Endodermal cell (in vitro differentiated cells): ENCODE measurements at regions not wholly inside any gene's neighbourhood (a gene's known extent, or its start where the extent isn't known, plus 50 kb on each side); places are given as distances from the start of the nearest gene placed in this dataset.
"Not testable (repeated sequence)": the region's sequence is repeated elsewhere in the genome, so short reads cannot be mapped to it uniquely, and the experiment has no call there.

Experiments
- DNase-seq: peaks from one replicate; pipeline ENCODE4 v3.0.0-alpha.2; 2017
- H3K27ac ChIP-seq: 2 replicates; pipeline ENCODE4 v1.5.1; 2013; ENCODE audit warnings: mild to moderate bottlenecking, low read depth, low read length, moderate library complexity
- H3K27me3 ChIP-seq: 2 replicates; pipeline ENCODE4 v1.6.1; 2013; ENCODE audit warnings: mild to moderate bottlenecking, low read length, moderate library complexity; ENCODE audit not compliant: insufficient read depth, control insufficient read depth, poor library complexity, severe bottlenecking
- H3K36me3 ChIP-seq: 2 replicates; pipeline ENCODE4 v1.7.0; 2013; ENCODE audit warnings: mild to moderate bottlenecking, low read length, moderate library complexity; ENCODE audit not compliant: control insufficient read depth, insufficient read depth
- H3K4me1 ChIP-seq: one replicate; pipeline ENCODE4 v1.7.0; 2013; ENCODE audit warnings: low read length; ENCODE audit not compliant: control insufficient read depth, insufficient read depth
- H3K4me3 ChIP-seq: 2 replicates; pipeline ENCODE4 v1.5.1; 2013; ENCODE audit warnings: mild to moderate bottlenecking, low read length, moderate library complexity
- H3K9ac ChIP-seq: 2 replicates; pipeline ENCODE4 v1.6.1; 2013; ENCODE audit warnings: mild to moderate bottlenecking, low read length, moderate library complexity; ENCODE audit not compliant: poor library complexity, severe bottlenecking; ENCODE audit errors: extremely low read depth
- H3K9me3 ChIP-seq: 2 replicates; pipeline ENCODE4 v1.6.1; 2013; ENCODE audit warnings: mild to moderate bottlenecking, low read length, moderate library complexity; ENCODE audit not compliant: control insufficient read depth
- H3K27ac Mint-ChIP-seq: 2 replicates; pipeline ENCODE4 v1.8.0; 2020; ENCODE audit warnings: mixed read lengths
- H3K27me3 Mint-ChIP-seq: 2 replicates; pipeline ENCODE4 v1.8.0; 2021; ENCODE audit warnings: mild to moderate bottlenecking, mixed read lengths; ENCODE audit not compliant: insufficient read depth
- H3K36me3 Mint-ChIP-seq: 2 replicates; pipeline ENCODE4 v1.8.0; 2020; ENCODE audit warnings: low read depth, mixed read lengths
- H3K4me1 Mint-ChIP-seq: 2 replicates; pipeline ENCODE4 v1.8.0; 2020; ENCODE audit warnings: mixed read lengths
- H3K4me3 Mint-ChIP-seq: 2 replicates; pipeline ENCODE4 v1.8.0; 2020; ENCODE audit warnings: mild to moderate bottlenecking, moderate library complexity, mixed read lengths
- H3K9me3 Mint-ChIP-seq: 2 replicates; pipeline ENCODE4 v1.8.0; 2020; ENCODE audit warnings: mild to moderate bottlenecking, mixed read lengths
- CTCF ChIP-seq: fragments of 200-600 bp; sonication (generic); conservative IDR thresholded peaks from 2 replicates; pipeline ENCODE4 v1.5.0; 2021; ENCODE audit warnings: antibody characterized with exemption, mild to moderate bottlenecking
- WGBS, 2 experiments: methylation state at CpG; one replicate each; pipeline versions ENCODE4 v1.1.5 to v1.1.7; 2013; ENCODE audit warnings: missing lambda C conversion rate in 2 of 2, mixed read lengths in 1 of 2; ENCODE audit not compliant: insufficient coverage in 1 of 2, insufficient read length in 1 of 2; 5-methylcytosine and 5-hydroxymethylcytosine counted together

GRCh38 chr13:111630406-111630805, 310.0 kb downstream of the TEX29 start:
- Mint-ChIP-seq H3K9me3 (no peaks in the 10 kb centered on the region), H3K36me3 (no peaks in the 10 kb centered on the region), H3K4me1 (peaks cover 6% of the 10 kb centered on the region), H3K4me3 (no peak overlapping the region), H3K27me3 (peaks cover 19% of the 10 kb centered on the region), H3K27ac (no peak overlapping the region)
- DNase-seq: peak; percentile 80
- Histone ChIP-seq H3K27me3 (peaks cover 3% of the 10 kb centered on the region), H3K4me3 (no peak overlapping the region), H3K9ac (no peak overlapping the region), H3K27ac (no peak overlapping the region), H3K9me3 (no peaks in the 10 kb centered on the region), H3K4me1 (no peaks in the 10 kb centered on the region), H3K36me3 (no peaks in the 10 kb centered on the region)
- peak; percentile 67 for TF ChIP-seq CTCF
- WGBS, 2 experiments: 68 to 81% methylated on average over 11 of the region's 11 CpGs

GRCh38 chr13:111631271-111631670, 310.8 kb downstream of the TEX29 start:
- H3K9me3 ChIP-seq, H3K9me3 Mint-ChIP-seq, H3K4me1 ChIP-seq, H3K4me3 Mint-ChIP-seq, DNase-seq, H3K9ac ChIP-seq, H3K36me3 ChIP-seq, H3K4me3 ChIP-seq, H3K4me1 Mint-ChIP-seq, H3K27ac ChIP-seq, H3K36me3 Mint-ChIP-seq, H3K27me3 ChIP-seq, H3K27ac Mint-ChIP-seq: not testable (repeated sequence)
- 66 to 76% methylated on average over 3 to 5 of the region's 5 CpGs for WGBS, 2 experiments
- peaks cover 25% of the 10 kb centered on the region for H3K27me3 Mint-ChIP-seq

GRCh38 chr13:111632906-111633305, 312.5 kb downstream of the TEX29 start:
- peaks cover 5% of the 10 kb centered on the region for H3K27me3 ChIP-seq
- no peaks in the 10 kb centered on the region for H3K36me3 ChIP-seq
- H3K36me3 Mint-ChIP-seq: no peaks in the 10 kb centered on the region
- no peaks in the 10 kb centered on the region for H3K9me3 Mint-ChIP-seq
- H3K4me1 ChIP-seq: no peaks in the 10 kb centered on the region
- H3K27me3 Mint-ChIP-seq: peaks cover 32% of the 10 kb centered on the region
- TF ChIP-seq CTCF: no peak
- H3K4me1 Mint-ChIP-seq: peaks cover 6% of the 10 kb centered on the region
- peak; percentile 87 for DNase-seq
- H3K9me3 ChIP-seq: no peaks in the 10 kb centered on the region
- no peak overlapping the region for H3K4me3 Mint-ChIP-seq
- no peak overlapping the region for H3K27ac Mint-ChIP-seq
- WGBS, 2 experiments: 38% methylated on average over 7 to 9 of the region's 9 CpGs
- no peak overlapping the region for H3K9ac ChIP-seq
- no peak overlapping the region for H3K27ac ChIP-seq
- no peak overlapping the region for H3K4me3 ChIP-seq

GRCh38 chr13:111633401-111633800, 313.0 kb downstream of the TEX29 start:
- Histone ChIP-seq H3K9ac (no peak overlapping the region), H3K27me3 (peaks cover 5% of the 10 kb centered on the region), H3K27ac (no peak overlapping the region), H3K36me3 (no peaks in the 10 kb centered on the region), H3K4me3 (no peak overlapping the region), H3K4me1 (no peaks in the 10 kb centered on the region), H3K9me3 (no peaks in the 10 kb centered on the region)
- WGBS, 2 experiments: 93% methylated on average over 3 of the region's 4 CpGs
- H3K4me1 Mint-ChIP-seq: peaks cover 6% of the 10 kb centered on the region
- DNase-seq: no peak
- no peak for TF ChIP-seq CTCF
- no peak overlapping the region for H3K27ac Mint-ChIP-seq
- H3K36me3 Mint-ChIP-seq: no peaks in the 10 kb centered on the region
- no peak overlapping the region for H3K4me3 Mint-ChIP-seq
- H3K27me3 Mint-ChIP-seq: peaks cover 30% of the 10 kb centered on the region
- no peaks in the 10 kb centered on the region for H3K9me3 Mint-ChIP-seq
